ENCODE measurements at regions not wholly inside any gene's neighbourhood (a gene's known extent, or its start where the extent isn't known, plus 50 kb on each side); places are given as distances from the start of the nearest gene placed in this dataset.
A peak's percentile ranks its signal among the peaks of the same experiment; 100 is the strongest.

GRCh38 chr13:106696719-106697118 lies 128.8 kb upstream of the ARGLU1 start:
- H3K36me3 Mint-ChIP-seq = no peaks in the 10 kb centered on the region
- no peak for TF ChIP-seq CTCF (IDR thresholded peaks at IDR 0.05; ENCODE audit: unreplicated experiment)
- DNase-seq (ENCODE audit: low spot score in 2 of 2, unreplicated experiment in 2 of 2) = no peak
- H3K27me3 Mint-ChIP-seq (ENCODE audit: low read depth) = no peaks in the 10 kb centered on the region
- H3K27ac Mint-ChIP-seq = no peak overlapping the region
- H3K4me1 Mint-ChIP-seq = peaks cover 25% of the 10 kb centered on the region
- no peak overlapping the region for H3K4me3 Mint-ChIP-seq
- no peaks in the 10 kb centered on the region for H3K9me3 Mint-ChIP-seq

- Mint-ChIP-seq H3K27me3 (ENCODE audit: low read depth) (no peaks in the 10 kb centered on the region), H3K4me3 (no peak overlapping the region), H3K36me3 (no peaks in the 10 kb centered on the region), H3K9me3 (no peaks in the 10 kb centered on the region), H3K4me1 (peaks cover 31% of the 10 kb centered on the region), H3K27ac (no peak overlapping the region)
- TF ChIP-seq CTCF (IDR thresholded peaks at IDR 0.05; ENCODE audit: unreplicated experiment) = no peak
- DNase-seq (ENCODE audit: low spot score in 2 of 2, unreplicated experiment in 2 of 2) = no peak
These were observed 128.2 kb upstream of the ARGLU1 start for GRCh38 chr13:106696140-106696539.

GRCh38 chr13:106695139-106695538 lies 127.2 kb upstream of the ARGLU1 start:
- Mint-ChIP-seq H3K27ac (no peak overlapping the region), H3K36me3 (no peaks in the 10 kb centered on the region), H3K27me3 (ENCODE audit: low read depth) (no peaks in the 10 kb centered on the region), H3K4me1 (peaks cover 33% of the 10 kb centered on the region), H3K4me3 (no peak overlapping the region), H3K9me3 (no peaks in the 10 kb centered on the region)
- DNase-seq (ENCODE audit: low spot score in 2 of 2, unreplicated experiment in 2 of 2) = no peak
- TF ChIP-seq CTCF (IDR thresholded peaks at IDR 0.05; ENCODE audit: unreplicated experiment) = no peak

- TF ChIP-seq CTCF (IDR thresholded peaks at IDR 0.05; ENCODE audit: unreplicated experiment) = no peak
These were observed 123.9 kb upstream of the ARGLU1 start for GRCh38 chr13:106691861-106692260.

GRCh38 chr13:106691341-106691740 lies 123.4 kb upstream of the ARGLU1 start:
- Mint-ChIP-seq H3K4me3 (peak overlapping the region; percentile 5), H3K4me1 (peaks cover 23% of the 10 kb centered on the region), H3K27ac (peak overlapping the region; percentile 81), H3K27me3 (ENCODE audit: low read depth) (no peaks in the 10 kb centered on the region), H3K9me3 (no peaks in the 10 kb centered on the region), H3K36me3 (no peaks in the 10 kb centered on the region)
- no peak for DNase-seq (ENCODE audit: low spot score in 2 of 2, unreplicated experiment in 2 of 2)
- no peak for TF ChIP-seq CTCF (IDR thresholded peaks at IDR 0.05; ENCODE audit: unreplicated experiment)

More at GRCh38 chr13:106691861-106692260, 123.9 kb upstream of the ARGLU1 start:
- H3K27ac Mint-ChIP-seq = peak overlapping the region; percentile 81
- DNase-seq (ENCODE audit: low spot score in 2 of 2, unreplicated experiment in 2 of 2) = no peak
- H3K36me3 Mint-ChIP-seq = no peaks in the 10 kb centered on the region
- H3K9me3 Mint-ChIP-seq = no peaks in the 10 kb centered on the region
- H3K4me1 Mint-ChIP-seq = peaks cover 23% of the 10 kb centered on the region
- H3K4me3 Mint-ChIP-seq = peak overlapping the region; percentile 5
- no peaks in the 10 kb centered on the region for H3K27me3 Mint-ChIP-seq (ENCODE audit: low read depth)

GRCh38 chr13:106690779-106691178 lies 122.8 kb upstream of the ARGLU1 start:
- H3K4me3 Mint-ChIP-seq = no peak overlapping the region

More at GRCh38 chr13:106690779-106691178, 122.8 kb upstream of the ARGLU1 start:
- TF ChIP-seq CTCF (IDR thresholded peaks at IDR 0.05; ENCODE audit: unreplicated experiment) = no peak
- Mint-ChIP-seq H3K4me1 (peaks cover 28% of the 10 kb centered on the region), H3K27ac (peak overlapping the region; percentile 81), H3K9me3 (no peaks in the 10 kb centered on the region), H3K36me3 (no peaks in the 10 kb centered on the region), H3K27me3 (ENCODE audit: low read depth) (no peaks in the 10 kb centered on the region)
- no peak for DNase-seq (ENCODE audit: low spot score in 2 of 2, unreplicated experiment in 2 of 2)
